GM19468 (cell line): ENCODE measurements at regions not wholly inside any gene's neighbourhood (a gene's known extent, or its start where the extent isn't known, plus 50 kb on each side); places are given as distances from the start of the nearest gene placed in this dataset.

Source experiments
- ATAC-seq: cut with Tn5 transposase; IDR thresholded peaks from one replicate; pipeline ENCODE4 v1.9.1; 2021; ENCODE audit warnings: mild to moderate bottlenecking, moderate library complexity, moderate number of reproducible peaks; ENCODE audit not compliant: unreplicated experiment; ENCODE audit errors: extremely low read depth

DNA sequence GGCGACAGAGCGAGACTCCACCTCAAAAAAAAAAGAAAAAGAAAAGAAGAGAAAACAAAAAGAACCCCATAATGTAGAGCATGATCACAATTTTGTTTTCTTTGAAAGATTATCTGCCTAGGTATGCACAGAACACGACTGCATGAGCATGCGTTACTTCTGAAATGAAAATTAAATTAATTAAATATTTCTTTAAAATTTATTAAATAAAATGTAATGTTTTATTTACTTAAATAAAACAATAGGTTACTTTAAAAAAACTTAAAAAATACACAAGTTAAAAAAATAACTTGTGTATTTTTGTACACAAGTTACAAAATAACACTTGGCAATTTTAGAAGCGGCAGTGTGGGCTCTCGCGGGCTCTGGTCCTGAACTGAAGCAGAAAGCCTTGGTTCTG, 107.8 kb downstream of the TFAP2A start:
- no peak for ATAC-seq

DNA sequence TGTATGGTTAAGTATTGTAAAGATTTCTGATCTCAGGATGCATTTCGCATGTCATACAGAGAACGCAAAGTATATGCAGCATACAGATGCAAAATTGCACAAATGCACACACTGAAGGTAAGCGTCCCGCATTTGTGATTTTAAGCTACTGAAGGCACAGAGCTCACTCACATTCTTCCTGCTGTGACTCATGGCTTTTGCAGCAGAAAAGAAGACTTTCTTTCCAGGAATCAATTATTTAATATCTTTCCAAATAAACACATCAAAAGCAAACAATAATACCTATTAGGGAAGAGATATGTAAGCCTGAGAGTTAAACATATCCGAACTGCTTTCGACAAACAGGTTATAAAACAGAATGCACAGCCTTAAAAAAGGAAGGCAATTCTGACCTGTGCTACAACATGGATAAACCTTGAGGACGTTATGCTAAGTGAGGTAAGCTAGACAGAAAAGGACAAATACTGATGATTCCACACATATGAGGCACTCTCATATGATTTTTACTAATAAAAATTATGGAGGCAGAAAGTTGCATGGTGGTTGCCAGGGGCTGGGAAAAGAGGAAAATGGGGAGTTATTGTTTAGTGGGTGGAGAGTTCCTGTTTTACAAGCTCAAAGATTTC, 109.0 kb downstream of the TFAP2A start:
- no peak for ATAC-seq

DNA sequence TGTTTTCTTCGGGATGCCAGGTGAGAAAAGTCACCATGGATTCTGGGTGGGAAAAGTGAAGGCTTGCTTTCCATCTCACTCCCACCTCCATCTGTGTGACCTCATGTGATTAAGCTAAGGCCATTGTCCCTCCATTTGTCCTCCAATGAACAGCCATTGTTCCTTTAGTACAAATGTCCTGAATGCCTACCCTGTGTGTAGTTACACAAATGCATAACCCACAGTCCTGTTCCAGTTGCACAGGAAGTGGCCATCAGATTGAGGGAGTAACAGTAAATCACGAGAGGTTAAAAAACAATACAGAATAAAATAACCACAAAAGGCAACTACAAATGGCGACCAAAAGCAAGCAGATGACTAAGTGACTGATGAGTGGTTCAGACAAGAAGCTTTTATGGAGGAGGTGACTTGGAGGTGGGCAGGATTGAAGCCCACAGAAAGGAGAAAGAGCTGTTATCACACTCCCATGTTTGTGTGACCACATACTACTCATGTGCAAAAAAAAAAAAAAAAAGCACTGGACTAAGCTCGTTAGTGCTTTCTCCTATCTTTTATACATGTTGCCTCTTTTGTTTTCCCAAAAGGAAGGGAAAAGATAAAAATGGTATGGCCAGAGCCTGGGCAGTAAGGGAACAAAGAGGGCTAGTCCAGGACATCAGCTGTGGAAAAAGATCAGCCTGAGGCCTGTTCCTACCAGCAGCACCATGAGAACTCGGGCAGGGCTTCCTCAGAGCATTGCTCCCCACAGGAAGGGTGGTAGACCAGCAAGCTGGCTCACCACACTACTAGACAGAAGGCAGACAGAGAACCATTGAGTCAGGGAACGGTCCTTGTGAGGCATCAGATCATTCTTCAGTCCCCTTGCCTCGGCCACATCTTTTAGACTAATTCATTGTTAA, 111.0 kb downstream of the TFAP2A start:
- no peak for ATAC-seq

DNA sequence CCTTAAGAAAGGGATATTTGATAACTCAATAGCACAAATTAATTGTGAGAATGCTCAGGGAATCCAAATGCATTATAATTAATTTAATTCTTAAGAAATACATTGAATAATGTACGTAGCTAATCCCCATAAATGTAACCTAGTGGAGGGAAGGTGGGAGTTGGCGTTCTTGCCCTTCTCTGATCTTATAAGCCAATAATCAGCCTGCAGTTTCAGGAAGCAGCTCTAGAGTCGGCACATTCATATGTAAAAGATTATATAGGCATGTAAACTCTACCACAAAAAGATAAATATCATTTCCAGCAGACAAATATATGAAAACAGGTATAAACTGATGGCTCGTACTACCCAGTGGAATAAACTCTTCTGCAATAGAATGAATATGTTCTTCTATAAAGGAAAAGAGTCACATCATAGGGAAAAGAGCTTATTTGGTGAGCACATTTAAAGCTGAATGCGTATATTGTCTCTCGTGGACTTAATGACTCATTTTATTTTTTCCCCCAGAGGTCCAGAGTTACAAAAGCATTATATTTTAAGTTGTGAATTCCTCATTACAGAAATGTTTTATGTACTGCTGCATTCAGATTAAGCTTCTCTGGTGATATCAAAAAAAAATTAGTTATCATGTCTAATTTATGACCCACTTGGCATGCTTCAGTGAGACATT, 112.2 kb downstream of the TFAP2A start:
- ATAC-seq, result no peak

DNA sequence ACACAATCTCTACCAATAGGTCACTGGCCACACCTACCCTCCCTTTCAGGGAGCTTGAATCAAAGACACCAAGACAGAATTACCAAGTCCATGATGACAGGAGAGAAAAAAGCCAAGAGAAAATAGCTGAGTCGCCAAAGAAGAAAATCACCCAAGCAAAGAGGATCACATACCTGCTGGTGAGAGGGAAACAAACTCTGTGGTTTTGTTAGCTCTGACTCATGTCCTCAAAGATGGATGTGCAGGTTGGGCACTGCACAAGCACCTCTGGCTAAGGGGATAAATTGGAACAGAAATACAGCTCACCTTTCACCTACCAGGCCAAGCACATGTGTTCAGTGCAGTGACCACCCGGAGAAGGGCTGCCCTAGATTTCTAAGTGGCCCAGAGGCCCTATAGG, 114.8 kb downstream of the TFAP2A start:
- no peak for ATAC-seq

DNA sequence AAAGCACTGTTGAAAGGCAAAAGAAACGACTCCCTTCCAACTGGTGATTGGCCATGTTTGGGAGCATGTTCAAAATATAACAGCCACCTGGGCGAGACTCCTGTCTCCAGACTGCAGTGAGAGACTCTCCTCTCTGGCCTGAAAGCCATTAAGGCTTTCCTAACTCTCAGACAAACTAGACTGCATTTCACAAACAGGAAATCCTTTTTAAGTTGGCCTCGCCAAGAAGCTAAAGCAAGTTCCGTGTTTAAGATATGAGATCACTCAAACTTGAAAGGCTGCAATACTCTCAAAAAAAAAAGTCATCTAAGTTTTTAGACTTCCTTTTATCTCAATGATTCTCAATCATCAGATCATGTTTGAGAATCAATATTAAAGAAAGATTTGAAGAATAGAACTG, 117.0 kb downstream of the TFAP2A start:
- ATAC-seq, result no peak

DNA sequence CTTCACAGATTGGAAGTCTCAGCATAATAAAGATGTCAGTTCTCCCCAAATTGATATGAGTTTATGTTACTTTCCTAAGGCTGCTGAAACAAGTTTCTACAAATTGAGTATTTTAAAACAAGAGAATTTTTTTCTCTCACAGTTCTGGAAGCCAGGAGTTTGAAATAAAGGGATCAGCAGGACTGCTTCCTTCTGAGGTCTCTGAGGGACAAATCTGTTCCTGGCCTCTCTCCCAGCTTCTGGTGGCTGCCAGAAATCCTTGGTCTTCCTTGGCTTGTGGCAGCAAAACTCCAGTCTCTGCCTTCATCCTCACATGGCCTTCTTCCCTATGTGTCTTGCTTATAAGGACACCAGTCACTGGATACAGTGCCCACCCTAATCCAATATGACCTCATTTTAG, 136.1 kb downstream of the TFAP2A start:
- ATAC-seq, result no peak

DNA sequence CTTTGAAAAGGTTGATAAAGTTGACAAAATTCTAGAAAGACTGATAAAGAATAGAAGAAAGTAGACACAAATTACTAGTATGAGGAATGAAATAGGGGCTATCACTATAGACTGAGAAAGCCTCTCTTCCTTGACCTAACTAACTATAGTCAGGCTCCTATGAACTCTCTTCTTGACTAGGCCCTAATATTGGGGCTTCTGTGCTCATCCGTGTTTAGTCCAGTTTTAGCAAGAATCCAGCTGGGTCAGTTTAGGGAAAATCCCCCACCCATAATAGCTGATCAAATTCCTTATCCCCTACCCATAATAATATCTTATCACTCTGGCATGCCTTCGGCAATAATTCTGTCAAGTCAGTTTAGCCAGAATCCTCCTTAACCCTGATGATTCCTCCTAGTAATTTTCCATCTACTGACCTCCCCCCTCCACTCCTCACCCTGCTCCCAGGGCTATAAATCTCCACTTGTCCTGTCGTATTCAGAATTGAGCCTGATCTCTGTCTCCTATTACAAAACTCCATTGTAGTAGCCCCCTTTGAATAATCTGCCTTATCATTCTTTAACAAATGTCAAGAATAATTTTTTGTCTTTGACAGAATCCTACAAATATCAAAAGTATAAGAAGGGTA, 138.1 kb downstream of the TFAP2A start:
- ATAC-seq, result no peak

DNA sequence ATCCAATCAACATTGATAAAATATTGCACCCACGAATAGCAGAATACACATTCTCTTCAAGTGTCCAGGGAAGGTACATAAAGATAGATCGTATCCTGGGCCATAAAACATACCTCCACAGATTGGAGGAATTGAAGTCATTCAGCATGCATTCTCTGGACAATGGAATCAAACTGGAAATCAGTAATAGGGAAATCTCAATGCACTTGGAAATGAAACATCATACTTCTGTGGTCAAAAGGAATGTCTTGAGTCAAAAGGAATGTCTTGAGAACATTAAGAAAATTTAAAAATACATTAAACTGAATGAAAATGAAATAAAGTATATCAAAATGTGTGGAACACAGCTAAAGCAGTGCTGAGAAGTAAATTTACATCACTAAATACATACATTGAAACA, 138.8 kb downstream of the TFAP2A start:
- no peak for ATAC-seq

DNA sequence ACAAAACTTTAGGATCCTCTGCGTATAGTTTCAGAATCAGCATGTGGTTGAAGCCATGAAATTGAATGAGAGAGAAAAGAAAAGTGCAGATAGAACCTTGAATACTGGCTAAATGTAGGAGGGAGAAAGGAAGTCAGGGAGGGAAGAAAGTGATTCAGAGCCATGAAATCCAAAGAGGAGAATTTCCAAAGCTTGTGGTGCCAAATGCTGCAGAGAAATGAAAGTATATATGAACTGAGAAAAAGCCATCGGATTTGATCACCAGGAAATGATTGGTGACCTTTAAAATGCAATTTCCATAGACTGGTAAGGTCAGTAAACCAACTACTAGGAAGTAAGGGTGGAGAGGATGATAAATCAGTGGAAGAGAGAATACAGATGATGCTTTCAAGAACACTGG, 142.3 kb downstream of the TFAP2A start:
- no peak for ATAC-seq

DNA sequence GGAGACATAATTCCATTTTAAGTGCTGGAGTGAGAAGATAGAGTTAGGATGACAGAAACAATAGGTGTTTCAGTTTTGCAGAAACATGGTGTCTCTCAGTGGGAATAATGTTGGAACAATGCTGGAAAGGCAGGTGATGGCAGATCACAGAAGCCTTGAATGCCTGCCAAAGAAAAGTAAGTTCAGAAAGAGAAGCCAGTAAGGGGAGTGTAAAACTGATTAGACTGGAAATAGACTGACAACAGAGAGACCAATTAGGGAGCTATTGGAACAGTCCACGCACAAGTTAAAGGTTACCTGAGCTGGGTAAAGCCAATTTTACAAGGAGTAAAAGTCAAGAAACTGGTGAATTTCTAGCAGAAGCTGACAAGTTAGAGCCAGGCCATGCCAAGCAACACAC, 142.9 kb downstream of the TFAP2A start:
- no peak for ATAC-seq

DNA sequence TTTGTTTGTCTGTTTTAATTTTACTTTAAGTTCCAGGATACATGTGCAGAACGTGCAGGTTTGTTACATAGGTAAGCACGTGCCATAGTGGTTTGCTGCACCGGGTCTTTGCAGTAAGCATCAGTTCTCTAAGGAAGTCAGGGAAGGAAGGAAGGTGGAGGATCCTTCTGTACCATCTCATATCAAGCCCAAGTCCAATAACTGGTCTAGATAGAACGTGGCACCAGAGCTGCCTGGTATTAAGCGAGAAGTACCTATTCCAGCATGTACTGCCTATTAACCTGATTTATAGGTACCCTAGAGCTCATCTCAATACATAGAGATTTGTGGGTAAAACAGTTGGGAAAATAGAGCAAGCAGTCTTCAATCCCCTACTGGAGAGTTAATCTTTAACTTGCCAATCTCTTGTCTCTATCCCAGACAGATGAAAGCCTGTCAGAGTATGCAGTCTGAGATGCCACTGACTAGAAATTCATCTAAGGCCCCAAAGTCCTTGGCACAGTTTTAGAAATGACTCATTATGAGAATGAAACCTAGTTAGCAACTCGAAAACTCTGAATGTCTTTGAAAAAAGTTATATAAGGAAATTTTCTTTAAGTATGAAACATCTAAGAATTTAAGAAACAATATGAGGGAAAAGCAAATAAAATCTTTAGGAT, 144.9 kb downstream of the TFAP2A start:
- ATAC-seq, result peak; percentile 75

DNA sequence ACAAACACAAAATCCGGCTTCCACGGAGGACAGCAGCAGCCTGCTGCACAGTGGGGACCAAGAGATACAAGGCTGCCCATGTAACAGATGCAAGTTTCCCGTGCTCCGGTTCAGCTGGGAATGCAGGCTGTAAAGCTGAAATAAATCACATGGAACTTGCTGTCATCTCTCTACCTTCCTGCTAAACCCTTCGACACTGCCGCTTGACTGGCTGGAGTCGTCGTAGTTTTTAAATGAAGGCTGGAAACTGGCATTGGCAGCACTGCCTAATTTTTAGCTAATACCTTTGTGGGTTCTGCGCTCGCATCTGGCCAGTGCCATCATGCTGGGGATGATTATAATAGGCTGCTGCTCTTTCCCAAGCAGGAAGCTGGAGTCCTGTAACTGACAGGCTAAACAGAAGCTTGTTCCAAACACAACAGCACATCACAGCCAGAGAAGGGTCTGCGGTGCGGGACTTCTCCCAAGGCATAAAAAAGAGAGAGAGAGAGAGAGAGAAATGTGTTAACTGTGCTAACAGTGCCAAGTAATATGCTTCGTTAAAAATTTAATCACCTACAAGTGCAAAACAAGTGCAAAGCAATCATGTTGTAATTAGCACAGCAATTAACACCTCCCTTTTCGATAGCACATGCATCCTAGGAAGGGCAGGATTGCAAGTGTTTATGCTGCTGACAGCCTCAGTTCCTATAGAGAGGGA, 146.1 kb downstream of the TFAP2A start:
- no peak for ATAC-seq

DNA sequence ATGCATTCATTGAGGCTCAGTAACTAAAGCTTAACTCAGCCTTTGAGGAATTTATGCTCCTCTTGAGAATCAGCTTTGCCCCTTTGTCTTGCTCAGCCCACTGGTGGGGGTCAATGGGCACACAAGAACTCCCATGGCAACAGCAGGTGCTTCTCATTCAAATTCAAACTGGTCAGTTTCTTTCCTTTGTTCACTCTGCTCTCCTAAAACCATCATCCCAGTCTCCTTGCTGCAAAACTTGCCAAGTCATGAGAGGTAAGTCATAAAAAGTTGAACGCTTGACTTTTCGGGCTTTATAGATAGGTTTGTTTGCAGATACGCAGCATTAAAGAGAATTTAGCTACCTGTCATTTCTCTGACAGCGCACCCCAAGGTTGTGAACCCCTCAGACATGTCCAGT, 146.8 kb downstream of the TFAP2A start:
- no peak for ATAC-seq

DNA sequence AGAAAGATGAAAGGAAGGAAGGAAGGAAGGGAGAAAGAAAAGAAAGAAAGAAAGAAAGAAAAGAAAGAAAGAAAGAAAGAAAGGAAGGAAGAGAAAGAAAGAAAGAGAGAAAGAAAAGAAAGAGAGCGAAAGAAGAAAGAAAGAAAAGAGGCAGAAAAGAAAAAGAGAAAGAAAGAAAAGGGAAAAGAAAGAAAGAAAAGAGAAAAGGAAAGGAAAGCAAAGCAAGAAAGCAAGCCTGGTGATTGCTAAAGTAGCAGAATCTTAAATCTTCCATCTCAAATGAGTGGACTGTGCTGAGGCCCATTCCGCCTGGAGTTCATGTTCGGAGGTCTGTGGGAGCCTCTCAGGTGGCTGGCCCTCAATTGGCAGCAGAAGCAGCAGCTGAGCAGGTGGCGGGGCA, 148.4 kb downstream of the TFAP2A start:
- ATAC-seq, result no peak

DNA sequence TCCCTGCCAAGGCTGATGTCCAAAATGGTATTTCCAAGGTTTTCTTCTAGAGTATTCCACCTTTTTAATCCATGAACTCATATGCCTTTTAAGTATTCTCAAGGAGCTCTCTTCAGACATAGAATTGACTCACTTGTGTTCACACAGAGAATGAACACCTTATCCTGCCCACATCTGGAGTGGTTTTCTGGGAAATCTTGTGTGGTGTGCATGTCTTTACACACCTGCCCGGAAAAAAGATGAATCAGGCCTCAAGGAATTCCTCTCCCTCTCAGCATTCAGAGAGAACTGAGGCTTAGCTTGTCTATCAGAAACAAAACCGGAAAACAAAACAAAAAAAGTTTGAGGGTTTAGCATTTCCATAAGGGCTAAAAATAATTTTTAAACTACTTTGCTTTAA, 148.8 kb downstream of the TFAP2A start:
- ATAC-seq, result no peak

DNA sequence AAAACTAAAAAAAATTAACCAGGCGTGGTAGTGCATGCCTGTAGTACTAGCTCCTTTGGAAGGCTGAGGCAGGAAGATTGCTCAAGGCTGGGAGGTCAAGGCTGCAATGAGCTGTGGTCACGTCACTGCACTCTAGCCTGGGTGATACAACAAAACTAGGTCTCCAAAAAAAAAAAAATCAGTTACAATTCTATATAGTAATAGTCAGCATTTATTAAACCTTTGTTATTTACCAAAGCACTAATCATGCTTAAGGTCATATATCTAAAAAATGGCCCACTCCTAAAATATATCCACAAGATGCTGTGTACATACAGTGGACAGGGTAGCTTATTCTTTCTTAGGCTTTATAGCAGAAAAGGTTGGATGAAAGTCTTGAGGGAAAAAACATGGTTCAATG, 152.4 kb downstream of the TFAP2A start:
- no peak for ATAC-seq

DNA sequence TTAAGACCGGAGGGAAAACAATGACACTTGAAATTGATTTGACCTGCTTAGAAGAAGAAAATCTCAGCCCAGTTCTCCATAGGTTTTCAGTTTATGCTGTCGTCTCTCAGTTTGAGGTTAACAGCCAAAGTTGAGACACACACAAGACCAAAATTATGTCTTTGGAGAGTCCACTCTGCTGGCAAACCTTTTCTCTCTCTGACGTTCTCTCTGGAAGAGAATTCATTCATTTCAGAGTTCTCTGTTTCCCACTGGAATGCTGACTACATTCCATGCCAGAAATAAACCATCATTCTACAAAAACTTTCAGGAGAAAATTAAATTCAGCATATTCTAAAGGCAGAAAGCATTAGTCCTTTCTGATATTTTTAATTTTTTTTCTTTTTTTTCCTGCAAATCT, 155.2 kb downstream of the TFAP2A start:
- ATAC-seq, result no peak

DNA sequence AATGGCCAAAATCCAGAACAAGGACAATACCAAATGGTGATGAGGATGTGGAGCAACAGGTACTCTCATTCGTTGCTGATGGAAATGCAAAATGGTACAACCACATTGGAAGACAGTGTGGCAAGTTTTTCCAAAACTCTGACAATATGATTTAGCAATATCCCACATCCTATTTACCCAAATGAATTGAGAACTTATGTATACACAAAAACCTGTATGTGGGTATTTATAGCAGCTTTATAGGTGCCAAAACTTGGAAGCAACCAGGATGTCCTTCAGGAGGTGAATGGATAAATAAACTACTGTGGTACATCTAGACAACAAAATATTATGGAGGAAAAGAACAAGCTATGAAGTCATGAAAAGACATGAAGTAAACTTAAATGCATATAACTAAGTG, 156.5 kb downstream of the TFAP2A start:
- ATAC-seq, result no peak
